SK-N-SH treated with all-trans-retinoic acid at 6 μM for 48 hours (cell line): ENCODE measurements at regions not wholly inside any gene's neighbourhood (a gene's known extent, or its start where the extent isn't known, plus 50 kb on each side); places are given as distances from the start of the nearest gene placed in this dataset.

Source experiments
- GLIS3 ChIP-seq: fragments of 250-450 bp; sonication (Bioruptor Pico); IDR thresholded peaks from 2 replicates; pipeline ENCODE4 v1.5.0; 2020; ENCODE audit warnings: mild to moderate bottlenecking, moderate library complexity
- OSR1 ChIP-seq: fragments of 250-450 bp; sonication (Bioruptor Pico); IDR thresholded peaks from 2 replicates; pipeline ENCODE4 v1.8.0; 2022; ENCODE audit warnings: moderate library complexity, mild to moderate bottlenecking, inconsistent platforms
- RARB ChIP-seq: fragments of 250-450 bp; sonication (Bioruptor Pico); IDR thresholded peaks from 2 replicates; pipeline ENCODE4 v1.8.0; 2021; ENCODE audit warnings: mild to moderate bottlenecking, moderate library complexity
- TCF4 ChIP-seq: fragments of 250-450 bp; sonication (Bioruptor Pico); IDR thresholded peaks from 2 replicates; pipeline ENCODE4 v1.8.0; 2021; ENCODE audit warnings: mild to moderate bottlenecking, moderate library complexity, borderline replicate concordance
- ZFP3 ChIP-seq: fragments of 250-450 bp; sonication (Bioruptor Pico); IDR thresholded peaks from 2 replicates; pipeline ENCODE4 v1.5.0; 2020; ENCODE audit warnings: mild to moderate bottlenecking, moderate library complexity
- ZFP30 ChIP-seq: fragments of 450-650 bp; formaldehyde crosslinking; IDR thresholded peaks from 2 replicates; pipeline ENCODE4 v1.5.0; 2022; ENCODE audit warnings: mild to moderate bottlenecking, moderate library complexity
- ZNF70 ChIP-seq: fragments of 450-650 bp; formaldehyde crosslinking; IDR thresholded peaks from 2 replicates; pipeline ENCODE4 v1.5.0; 2020; ENCODE audit warnings: mild to moderate bottlenecking, moderate library complexity
- TF ChIP-seq, protein P1 (sequence below): fragments of 250-450 bp; sonication (Bioruptor Pico); IDR thresholded peaks from 2 replicates; pipeline ENCODE4 v1.8.0; 2021; ENCODE audit warnings: low read depth, mild to moderate bottlenecking, moderate library complexity, borderline replicate concordance
- TF ChIP-seq, protein P2 (sequence below): fragments of 250-450 bp; sonication (Bioruptor Pico); IDR thresholded peaks from 2 replicates; pipeline ENCODE4 v1.8.0; 2020; ENCODE audit warnings: mild to moderate bottlenecking, moderate library complexity, borderline replicate concordance
- TF ChIP-seq, protein P3 (sequence below): fragments of 250-450 bp; sonication (Bioruptor Pico); IDR thresholded peaks from 2 replicates; pipeline ENCODE4 v1.5.1; 2021; ENCODE audit warnings: mild to moderate bottlenecking, moderate library complexity
- TF ChIP-seq, protein P4 (sequence below): fragments of 250-450 bp; sonication (Bioruptor Pico); IDR thresholded peaks from 2 replicates; pipeline ENCODE4 v1.5.1; 2020; ENCODE audit warnings: low read depth, mild to moderate bottlenecking, moderate library complexity

DNA sequence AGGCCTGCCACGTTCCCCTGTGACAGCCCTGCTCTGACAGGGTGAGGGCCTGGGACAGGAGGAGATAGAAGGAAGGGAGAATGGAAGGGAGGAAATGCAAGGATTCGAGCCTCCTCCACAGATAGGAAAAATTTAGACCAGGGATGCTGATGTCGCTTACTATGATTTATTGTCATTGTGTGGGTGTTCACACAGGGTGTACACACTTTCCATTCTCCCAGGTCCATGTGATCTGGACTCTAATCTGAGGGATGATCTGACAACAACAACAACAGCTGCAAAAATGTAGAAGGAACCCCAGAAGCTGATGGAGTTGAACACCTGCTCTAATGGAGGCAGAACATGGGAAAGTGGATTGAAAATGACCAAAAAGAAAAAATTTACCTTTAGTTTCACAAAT, 231.7 kb upstream of the TNP1 start:
- TF ChIP-seq ZFP30 (CRISPR knock-in tag) (no peak), ZNF70 (CRISPR knock-in tag) (no peak), TCF4 (no peak), ZFP3 (CRISPR knock-in tag) (no peak), OSR1 (CRISPR knock-in tag) (no peak), RARB (no peak), GLIS3 (CRISPR knock-in tag) (no peak)
- TF ChIP-seq, protein P1, sequence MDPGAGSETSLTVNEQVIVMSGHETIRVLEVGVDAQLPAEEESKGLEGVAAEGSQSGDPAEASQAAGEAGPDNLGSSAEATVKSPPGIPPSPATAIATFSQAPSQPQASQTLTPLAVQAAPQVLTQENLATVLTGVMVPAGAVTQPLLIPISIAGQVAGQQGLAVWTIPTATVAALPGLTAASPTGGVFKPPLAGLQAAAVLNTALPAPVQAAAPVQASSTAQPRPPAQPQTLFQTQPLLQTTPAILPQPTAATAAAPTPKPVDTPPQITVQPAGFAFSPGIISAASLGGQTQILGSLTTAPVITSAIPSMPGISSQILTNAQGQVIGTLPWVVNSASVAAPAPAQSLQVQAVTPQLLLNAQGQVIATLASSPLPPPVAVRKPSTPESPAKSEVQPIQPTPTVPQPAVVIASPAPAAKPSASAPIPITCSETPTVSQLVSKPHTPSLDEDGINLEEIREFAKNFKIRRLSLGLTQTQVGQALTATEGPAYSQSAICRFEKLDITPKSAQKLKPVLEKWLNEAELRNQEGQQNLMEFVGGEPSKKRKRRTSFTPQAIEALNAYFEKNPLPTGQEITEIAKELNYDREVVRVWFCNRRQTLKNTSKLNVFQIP = no peak
- TF ChIP-seq, protein P2, sequence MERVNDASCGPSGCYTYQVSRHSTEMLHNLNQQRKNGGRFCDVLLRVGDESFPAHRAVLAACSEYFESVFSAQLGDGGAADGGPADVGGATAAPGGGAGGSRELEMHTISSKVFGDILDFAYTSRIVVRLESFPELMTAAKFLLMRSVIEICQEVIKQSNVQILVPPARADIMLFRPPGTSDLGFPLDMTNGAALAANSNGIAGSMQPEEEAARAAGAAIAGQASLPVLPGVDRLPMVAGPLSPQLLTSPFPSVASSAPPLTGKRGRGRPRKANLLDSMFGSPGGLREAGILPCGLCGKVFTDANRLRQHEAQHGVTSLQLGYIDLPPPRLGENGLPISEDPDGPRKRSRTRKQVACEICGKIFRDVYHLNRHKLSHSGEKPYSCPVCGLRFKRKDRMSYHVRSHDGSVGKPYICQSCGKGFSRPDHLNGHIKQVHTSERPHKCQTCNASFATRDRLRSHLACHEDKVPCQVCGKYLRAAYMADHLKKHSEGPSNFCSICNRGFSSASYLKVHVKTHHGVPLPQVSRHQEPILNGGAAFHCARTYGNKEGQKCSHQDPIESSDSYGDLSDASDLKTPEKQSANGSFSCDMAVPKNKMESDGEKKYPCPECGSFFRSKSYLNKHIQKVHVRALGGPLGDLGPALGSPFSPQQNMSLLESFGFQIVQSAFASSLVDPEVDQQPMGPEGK (CRISPR knock-in tag) = no peak
- TF ChIP-seq, protein P3, sequence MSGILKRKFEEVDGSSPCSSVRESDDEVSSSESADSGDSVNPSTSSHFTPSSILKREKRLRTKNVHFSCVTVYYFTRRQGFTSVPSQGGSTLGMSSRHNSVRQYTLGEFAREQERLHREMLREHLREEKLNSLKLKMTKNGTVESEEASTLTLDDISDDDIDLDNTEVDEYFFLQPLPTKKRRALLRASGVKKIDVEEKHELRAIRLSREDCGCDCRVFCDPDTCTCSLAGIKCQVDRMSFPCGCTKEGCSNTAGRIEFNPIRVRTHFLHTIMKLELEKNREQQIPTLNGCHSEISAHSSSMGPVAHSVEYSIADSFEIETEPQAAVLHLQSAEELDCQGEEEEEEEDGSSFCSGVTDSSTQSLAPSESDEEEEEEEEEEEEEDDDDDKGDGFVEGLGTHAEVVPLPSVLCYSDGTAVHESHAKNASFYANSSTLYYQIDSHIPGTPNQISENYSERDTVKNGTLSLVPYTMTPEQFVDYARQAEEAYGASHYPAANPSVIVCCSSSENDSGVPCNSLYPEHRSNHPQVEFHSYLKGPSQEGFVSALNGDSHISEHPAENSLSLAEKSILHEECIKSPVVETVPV (CRISPR knock-in tag) = no peak
- TF ChIP-seq, protein P4, sequence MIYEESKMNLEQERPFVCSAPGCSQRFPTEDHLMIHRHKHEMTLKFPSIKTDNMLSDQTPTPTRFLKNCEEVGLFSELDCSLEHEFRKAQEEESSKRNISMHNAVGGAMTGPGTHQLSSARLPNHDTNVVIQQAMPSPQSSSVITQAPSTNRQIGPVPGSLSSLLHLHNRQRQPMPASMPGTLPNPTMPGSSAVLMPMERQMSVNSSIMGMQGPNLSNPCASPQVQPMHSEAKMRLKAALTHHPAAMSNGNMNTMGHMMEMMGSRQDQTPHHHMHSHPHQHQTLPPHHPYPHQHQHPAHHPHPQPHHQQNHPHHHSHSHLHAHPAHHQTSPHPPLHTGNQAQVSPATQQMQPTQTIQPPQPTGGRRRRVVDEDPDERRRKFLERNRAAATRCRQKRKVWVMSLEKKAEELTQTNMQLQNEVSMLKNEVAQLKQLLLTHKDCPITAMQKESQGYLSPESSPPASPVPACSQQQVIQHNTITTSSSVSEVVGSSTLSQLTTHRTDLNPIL (CRISPR knock-in tag) = no peak
